ENCODE measurements at regions not wholly inside any gene's neighbourhood (a gene's known extent, or its start where the extent isn't known, plus 50 kb on each side); places are given as distances from the start of the nearest gene placed in this dataset.

DNA sequence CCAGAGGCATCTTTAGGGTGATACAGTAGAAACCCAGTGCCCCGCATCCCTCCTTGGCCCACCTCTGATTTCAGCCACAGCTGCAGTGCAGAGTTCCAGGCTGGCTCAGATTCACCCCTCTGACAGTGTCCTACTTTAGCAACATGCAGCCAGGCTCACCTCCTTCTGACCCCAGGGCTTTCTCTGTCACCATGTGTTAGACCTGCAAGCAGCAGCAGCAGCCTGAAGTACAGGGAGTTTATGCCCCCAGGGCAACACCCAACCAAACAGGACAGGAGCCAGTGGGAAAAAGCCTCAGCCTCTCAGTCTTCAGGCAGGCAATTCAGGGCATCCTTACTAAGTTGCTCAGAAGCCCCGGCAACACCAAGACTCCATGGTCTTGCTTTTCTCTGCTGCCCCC lies 109.0 kb upstream of the PLXNA4 start:
- TF ChIP-seq CSDC2 (CRISPR knock-in tag; IDR thresholded peaks at IDR 0.05), result no peak
- TF ChIP-seq, protein P1, sequence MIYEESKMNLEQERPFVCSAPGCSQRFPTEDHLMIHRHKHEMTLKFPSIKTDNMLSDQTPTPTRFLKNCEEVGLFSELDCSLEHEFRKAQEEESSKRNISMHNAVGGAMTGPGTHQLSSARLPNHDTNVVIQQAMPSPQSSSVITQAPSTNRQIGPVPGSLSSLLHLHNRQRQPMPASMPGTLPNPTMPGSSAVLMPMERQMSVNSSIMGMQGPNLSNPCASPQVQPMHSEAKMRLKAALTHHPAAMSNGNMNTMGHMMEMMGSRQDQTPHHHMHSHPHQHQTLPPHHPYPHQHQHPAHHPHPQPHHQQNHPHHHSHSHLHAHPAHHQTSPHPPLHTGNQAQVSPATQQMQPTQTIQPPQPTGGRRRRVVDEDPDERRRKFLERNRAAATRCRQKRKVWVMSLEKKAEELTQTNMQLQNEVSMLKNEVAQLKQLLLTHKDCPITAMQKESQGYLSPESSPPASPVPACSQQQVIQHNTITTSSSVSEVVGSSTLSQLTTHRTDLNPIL (CRISPR knock-in tag; IDR thresholded peaks at IDR 0.05; ENCODE audit: low read depth), result no peak
- TF ChIP-seq BACH2 (CRISPR knock-in tag; IDR thresholded peaks at IDR 0.05; ENCODE audit: borderline replicate concordance), result no peak
- TF ChIP-seq ZFP30 (CRISPR knock-in tag; IDR thresholded peaks at IDR 0.05), result no peak
- TF ChIP-seq RARB (CRISPR knock-in tag; IDR thresholded peaks at IDR 0.05), result no peak
- TF ChIP-seq SNAI2 (CRISPR knock-in tag; IDR thresholded peaks at IDR 0.05), result no peak
- no peak for TF ChIP-seq ZFP3 (CRISPR knock-in tag; IDR thresholded peaks at IDR 0.05)
- TF ChIP-seq, protein P2, sequence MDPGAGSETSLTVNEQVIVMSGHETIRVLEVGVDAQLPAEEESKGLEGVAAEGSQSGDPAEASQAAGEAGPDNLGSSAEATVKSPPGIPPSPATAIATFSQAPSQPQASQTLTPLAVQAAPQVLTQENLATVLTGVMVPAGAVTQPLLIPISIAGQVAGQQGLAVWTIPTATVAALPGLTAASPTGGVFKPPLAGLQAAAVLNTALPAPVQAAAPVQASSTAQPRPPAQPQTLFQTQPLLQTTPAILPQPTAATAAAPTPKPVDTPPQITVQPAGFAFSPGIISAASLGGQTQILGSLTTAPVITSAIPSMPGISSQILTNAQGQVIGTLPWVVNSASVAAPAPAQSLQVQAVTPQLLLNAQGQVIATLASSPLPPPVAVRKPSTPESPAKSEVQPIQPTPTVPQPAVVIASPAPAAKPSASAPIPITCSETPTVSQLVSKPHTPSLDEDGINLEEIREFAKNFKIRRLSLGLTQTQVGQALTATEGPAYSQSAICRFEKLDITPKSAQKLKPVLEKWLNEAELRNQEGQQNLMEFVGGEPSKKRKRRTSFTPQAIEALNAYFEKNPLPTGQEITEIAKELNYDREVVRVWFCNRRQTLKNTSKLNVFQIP (CRISPR knock-in tag; IDR thresholded peaks at IDR 0.05; ENCODE audit: borderline replicate concordance, low read depth), result no peak
